Hematopoietic multipotent progenitor cell treated with erythropoietin and hydrocortisone succinate and interleukin-3 and kit ligand, for 6 days (in vitro differentiated cells): ENCODE measurements at regions not wholly inside any gene's neighbourhood (a gene's known extent, or its start where the extent isn't known, plus 50 kb on each side); places are given as distances from the start of the nearest gene placed in this dataset.
A peak's percentile ranks its signal among the peaks of the same experiment; 100 is the strongest.

Experiments
- DNase-seq: peaks from one replicate; pipeline ENCODE4 v3.0.0-alpha.2; 2015

DNA sequence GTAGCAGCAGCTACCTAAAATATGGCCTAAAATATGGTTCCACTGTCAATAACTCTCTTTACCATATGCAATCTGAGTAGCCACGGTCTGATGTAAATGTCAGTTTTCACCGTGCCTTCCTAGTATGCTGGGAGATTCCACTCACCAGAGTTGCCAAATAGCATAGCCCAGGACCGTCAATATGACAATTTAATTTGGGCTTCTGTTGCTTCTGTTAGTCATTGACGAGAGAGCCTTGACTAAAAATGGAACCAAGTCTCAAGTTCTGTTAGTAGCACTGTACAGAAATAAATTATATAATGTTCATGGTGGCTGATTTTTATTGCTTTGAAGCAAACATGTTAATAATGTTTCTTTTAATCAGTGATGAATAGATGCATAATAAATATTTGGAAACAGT, 348.4 kb downstream of the BCAT1 start:
- no peak for DNase-seq

GRCh38 chr12:24599736-24600135, 349.2 kb downstream of the BCAT1 start:
- peak; percentile 3 for DNase-seq

DNA sequence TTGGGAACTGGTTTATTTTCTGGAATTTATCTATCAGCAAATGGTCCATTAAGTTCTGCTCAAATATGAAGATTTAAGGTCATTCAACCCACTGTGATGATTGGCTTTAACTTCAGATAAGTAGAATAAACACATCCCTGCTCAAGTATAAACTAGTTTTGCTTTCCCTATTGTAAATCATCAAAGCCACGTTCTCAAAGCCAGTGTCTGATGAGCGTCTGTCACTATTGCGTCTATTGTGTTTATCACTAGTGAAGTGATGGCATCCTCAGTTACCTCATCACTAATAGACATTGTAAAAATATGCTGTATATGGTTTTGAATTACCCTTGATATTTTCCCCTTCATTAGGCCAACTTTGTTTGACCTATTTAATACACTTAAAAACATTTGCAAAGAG, 351.3 kb downstream of the BCAT1 start:
- DNase-seq = no peak

DNA sequence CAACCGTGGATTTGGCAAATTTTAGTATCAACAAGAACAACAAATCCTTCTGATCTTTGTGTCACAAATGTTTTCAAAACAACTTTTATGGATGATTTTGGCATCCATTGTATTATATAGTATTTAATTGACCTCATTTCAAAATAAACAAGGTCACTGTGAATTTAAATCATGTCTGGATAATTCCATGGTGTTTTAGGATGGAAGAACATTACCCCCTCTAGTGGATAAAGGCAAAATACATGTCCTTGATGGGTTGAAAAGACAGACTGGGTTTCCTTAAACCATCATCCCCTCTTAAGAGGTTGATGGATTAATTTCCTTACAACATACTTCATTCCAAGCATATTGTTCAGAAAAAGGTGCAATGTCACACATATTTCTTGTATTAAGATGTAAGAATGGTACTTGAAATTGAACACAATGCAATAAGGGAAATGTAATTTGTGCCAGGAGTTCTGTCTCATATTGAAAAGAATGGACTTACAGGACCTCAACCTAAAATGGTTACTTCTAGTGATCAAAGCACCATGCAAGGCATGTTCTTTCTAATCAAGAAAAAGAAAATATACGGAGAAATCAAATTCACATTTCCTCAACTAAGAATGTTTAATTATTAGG, 352.0 kb downstream of the BCAT1 start:
- DNase-seq = peak; percentile 69

- DNase-seq = peak; percentile 27
Measured at GRCh38 chr12:24595652-24596235, 353.2 kb downstream of the BCAT1 start.

- DNase-seq = peak; percentile 23
Measured at GRCh38 chr12:24591715-24592440, 357.0 kb downstream of the BCAT1 start.

DNA sequence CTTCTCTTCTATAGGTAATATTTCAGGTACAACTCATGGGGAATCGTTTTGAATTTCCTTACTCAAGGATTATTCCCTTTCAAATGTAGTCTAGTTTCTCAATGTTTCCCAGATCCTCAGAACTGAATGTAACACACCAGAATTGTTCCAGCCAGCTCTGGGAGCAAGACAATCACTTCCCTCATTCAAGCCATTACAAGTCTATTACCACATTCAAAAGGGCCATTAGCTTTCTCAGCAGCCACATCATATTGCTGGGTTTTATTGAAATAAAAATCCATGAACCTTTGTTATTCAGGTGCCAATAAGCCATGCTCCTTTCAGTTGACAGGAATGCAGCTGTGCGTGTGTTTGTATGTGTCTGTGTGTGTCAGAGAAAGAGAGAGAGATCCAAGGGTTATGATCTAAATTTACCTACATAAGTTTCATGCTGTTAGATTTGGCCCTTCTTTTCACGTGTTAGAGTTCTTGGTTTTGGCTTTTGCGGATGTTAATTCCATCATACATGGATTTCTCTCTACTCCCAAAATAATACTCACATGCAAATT, 357.7 kb downstream of the BCAT1 start:
- no peak for DNase-seq

GRCh38 chr12:24586293-24586692, 362.6 kb downstream of the BCAT1 start:
- no peak for DNase-seq

DNA sequence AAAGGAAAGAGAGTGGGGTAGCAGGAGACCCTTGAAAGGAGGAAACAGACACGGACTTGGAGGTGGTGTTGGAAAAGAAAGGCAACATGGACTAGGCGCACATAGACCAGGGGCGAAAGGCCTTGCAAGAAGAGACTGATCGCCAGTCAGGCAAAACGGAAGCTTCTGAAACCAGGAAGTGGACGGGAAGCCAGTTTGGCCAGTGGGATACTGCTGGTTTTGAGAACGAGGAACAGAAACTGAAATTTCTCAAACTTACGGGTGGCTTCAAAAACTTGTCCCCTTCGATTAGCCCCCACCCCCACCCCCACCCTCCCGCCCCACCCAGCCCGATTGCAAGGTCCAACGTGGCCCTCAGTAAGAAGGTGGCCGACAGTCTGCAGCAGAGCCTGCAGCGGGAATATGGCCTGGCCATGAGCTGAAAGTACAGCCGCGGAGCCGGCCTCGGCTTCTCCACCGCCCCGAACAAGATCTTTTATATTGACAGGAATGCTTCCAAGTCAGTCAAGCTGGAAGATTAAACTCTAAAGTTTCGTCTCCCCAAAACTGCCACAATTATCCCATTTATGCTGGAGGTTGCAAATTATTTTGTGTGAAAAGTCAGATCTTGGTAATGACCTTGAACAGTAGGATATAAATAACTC, 364.7 kb downstream of the BCAT1 start:
- DNase-seq = no peak

DNA sequence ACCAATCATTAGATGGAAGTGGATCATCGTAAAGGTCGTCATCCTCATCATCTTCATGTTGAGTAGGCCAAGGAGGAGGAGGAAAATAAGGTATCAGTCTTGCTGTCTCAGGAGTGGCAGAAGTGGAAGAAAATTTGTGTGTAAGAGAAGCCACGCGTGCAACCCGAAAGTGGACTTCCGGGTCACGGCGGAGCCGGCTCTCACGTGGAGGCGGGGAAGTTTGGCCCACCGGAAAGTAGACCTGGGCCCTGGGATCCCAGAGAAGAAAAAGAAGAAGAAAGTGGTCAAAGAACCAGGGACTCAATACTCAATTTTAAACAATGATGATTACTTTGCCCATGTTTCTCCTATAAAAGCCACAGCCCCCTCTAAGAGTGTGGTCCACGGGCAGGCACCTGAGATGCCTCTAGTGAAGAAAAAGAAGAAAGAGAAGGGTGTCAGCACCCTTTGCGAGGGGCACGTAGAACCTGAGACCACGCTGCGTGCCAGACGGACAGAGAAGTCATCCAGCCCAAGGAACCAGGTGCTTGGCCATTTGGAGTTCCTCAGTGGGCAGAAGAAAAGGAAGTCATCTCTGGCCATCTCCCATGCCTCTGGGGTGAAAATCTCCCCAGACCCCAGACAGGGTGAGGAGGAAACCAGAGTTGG, 365.8 kb downstream of the BCAT1 start:
- DNase-seq = no peak

DNA sequence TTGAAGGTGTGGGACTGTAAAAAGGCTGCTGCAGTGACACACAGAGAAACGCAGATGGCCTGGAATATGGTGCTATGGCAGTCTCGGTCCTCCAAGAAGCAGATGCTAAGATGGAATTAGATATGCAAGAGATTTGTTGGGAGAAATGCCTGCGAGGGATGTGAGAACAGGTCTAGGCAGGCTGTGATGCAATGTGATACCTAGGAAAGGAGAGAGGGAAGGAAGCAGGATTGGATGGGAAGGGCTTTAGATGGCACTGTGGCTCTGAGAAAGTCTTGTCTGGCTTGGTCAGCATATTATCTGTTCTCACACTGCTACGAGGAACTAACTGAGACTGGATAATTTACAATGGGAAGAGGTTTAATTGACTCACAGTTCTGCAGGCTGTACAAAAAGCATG, 374.4 kb downstream of the BCAT1 start:
- no peak for DNase-seq

GRCh38 chr12:24573621-24574020, 375.3 kb downstream of the BCAT1 start:
- no peak for DNase-seq

- no peak for DNase-seq
Measured at GRCh38 chr12:24565300-24565699, 383.6 kb downstream of the BCAT1 start.

DNA sequence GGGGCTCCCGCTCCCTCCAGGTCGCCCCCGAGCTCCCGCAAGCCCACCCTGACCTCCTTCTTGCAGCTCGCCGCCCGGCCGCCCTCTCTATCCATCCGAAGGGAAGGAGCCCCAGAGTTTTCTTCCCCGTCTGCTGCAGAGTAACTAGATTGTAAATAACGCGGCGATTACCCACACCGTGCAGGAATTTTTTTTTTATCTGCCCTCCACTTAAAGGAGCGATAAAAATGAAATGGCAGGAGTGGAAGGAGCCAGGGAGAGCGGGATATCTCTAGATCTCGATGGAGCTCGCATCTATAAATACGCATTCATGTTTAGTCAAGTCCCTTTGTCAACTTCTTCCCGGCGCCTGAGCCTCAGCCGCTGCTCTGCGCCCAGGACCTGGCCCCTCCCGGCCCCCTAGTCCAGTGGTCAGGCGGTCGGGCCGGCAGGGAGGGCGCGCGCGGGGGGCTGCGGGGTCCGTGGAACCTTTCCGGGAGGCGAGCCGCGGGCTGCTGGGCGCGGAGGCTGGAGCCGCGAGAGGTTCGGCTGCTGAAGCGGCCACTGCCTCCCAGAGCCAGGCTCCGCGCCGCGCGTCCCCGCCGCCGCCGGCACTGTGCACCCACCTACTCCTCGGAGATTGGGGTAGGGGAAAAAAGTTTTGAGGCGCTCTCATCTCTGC, 386.0 kb downstream of the BCAT1 start:
- DNase-seq = peak; percentile 19

- peak; percentile 39 for DNase-seq
Measured at GRCh38 chr12:24561882-24562770, 386.8 kb downstream of the BCAT1 start.

DNA sequence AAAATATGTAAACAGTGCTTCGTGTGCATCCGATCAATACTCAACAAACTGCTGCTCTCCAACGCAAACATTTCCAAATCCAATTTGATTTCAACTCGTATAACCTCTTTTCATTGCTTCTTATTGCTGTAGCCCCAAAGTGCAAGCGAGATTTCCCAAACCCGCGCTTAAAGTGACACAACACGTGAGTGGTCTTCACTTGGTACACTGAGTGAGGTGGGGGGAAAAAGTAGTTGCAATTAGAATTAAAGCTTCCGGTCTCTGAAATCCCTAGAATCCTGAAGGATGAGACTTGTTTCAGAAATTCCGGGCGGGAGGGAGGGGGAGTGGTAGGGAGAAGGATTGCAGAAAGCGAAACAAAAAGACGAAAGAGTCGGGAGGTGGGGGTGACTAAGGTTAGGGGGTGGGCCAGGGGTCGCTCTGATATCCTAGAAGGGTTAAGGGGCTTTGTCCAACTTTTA, 387.5 kb downstream of the BCAT1 start:
- DNase-seq = no peak

- DNase-seq = no peak
Measured at GRCh38 chr12:24560831-24561271, 388.1 kb downstream of the BCAT1 start.

DNA sequence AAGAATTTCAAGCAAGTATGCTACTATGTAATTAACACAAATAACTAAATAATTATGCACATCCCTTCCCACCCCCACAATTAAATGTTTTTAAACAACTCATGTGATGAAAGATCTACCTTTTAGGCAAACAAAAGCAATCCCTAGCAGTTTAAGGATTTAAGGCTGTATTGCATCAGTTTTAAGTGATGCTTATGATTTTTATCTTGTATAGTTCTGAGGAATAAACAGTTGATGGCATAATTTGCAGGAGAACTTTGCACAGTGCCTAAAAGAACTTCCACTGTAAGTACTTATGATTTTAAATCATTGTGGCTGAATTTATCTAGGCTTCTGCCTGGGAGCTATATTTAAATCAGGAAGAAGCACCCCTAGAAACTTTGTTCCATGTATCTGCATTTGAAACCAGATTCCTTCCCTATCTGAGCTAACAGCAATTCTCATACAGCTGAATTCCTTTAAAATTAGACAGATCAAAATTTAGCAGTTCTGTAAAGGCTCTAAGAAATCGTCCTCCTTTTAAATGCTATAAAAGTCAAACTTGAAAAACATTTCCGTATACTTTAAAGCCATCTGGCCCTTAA, 388.6 kb downstream of the BCAT1 start:
- DNase-seq = no peak

GRCh38 chr12:24557738-24558137, 391.2 kb downstream of the BCAT1 start:
- DNase-seq = no peak

GRCh38 chr12:24555730-24556129, 393.2 kb downstream of the BCAT1 start:
- no peak for DNase-seq
